GM12878 (cell line): ENCODE measurements at regions not wholly inside any gene's neighbourhood (a gene's known extent, or its start where the extent isn't known, plus 50 kb on each side); places are given as distances from the start of the nearest gene placed in this dataset.
A peak's percentile ranks its signal among the peaks of the same experiment; 100 is the strongest.

Experiments
- ATF7 ChIP-seq: fragments of 450-650 bp; IDR thresholded peaks from 2 replicates; pipeline ENCODE4 v1.6.1; 2016; ENCODE audit warnings: low read depth, mild to moderate bottlenecking
- BCL11A ChIP-seq: IDR thresholded peaks from 2 replicates; pipeline ENCODE4 v1.6.1; 2011; ENCODE audit warnings: low read depth, low read length
- BHLHE40 ChIP-seq, 2 experiments: fragments of 450-650 bp in 1 of 2; IDR thresholded peaks; 2 replicates each; pipeline ENCODE4 v1.6.1; 2011 to 2017; ENCODE audit warnings: low read depth in 2 of 2, borderline replicate concordance in 1 of 2, improper control_type of control experiment in 1 of 2, low read length in 1 of 2, mild to moderate bottlenecking in 1 of 2
- CTCF ChIP-seq, 3 experiments: IDR thresholded peaks in 2 of 3; conservative IDR thresholded peaks in 1 of 3; 2 replicates each; pipeline ENCODE4 v1.5.1; 2011; ENCODE audit warnings: low read depth in 3 of 3, low read length in 3 of 3, mild to moderate bottlenecking in 3 of 3, control low read depth in 2 of 3, moderate library complexity in 2 of 3, inconsistent platforms in 1 of 3, mixed read lengths in 1 of 3; ENCODE audit not compliant: control insufficient read depth in 2 of 3, insufficient read depth in 1 of 3; ENCODE audit errors: extremely low read depth in 1 of 3
- CUX1 ChIP-seq: IDR thresholded peaks from 2 replicates; pipeline ENCODE4 v1.6.1; 2012; ENCODE audit warnings: improper control_type of control experiment, low read depth, low read length; ENCODE audit not compliant: insufficient replicate concordance
- EGR1 ChIP-seq, 2 experiments: IDR thresholded peaks; 1 replicate in 1 of 2; 2 replicates in 1 of 2; pipeline ENCODE4 v1.6.1; 2011 to 2012; ENCODE audit warnings: low read depth in 2 of 2, low read length in 2 of 2, borderline replicate concordance in 1 of 2, mild to moderate bottlenecking in 1 of 2, moderate library complexity in 1 of 2
- GABPA ChIP-seq: IDR thresholded peaks from 2 replicates; pipeline ENCODE4 v1.6.1; 2014; ENCODE audit warnings: antibody characterized with exemption, low read depth, mild to moderate bottlenecking, inconsistent platforms
- JUND ChIP-seq: IDR thresholded peaks from 2 replicates; pipeline ENCODE4 v1.6.1; 2012; ENCODE audit warnings: low read depth, mild to moderate bottlenecking, low read length, improper control_type of control experiment, moderate library complexity
- MEF2B ChIP-seq: fragments of 450-650 bp; IDR thresholded peaks from 2 replicates; pipeline ENCODE4 v1.6.1; 2018; ENCODE audit warnings: mild to moderate bottlenecking, moderate library complexity; ENCODE audit not compliant: partially characterized antibody, poor library complexity, severe bottlenecking
- MTA2 ChIP-seq: fragments of 450-650 bp; IDR thresholded peaks from 2 replicates; pipeline ENCODE4 v1.6.1; 2016; ENCODE audit warnings: low read depth, mild to moderate bottlenecking, moderate library complexity
- MYC ChIP-seq: IDR thresholded peaks from 2 replicates; pipeline ENCODE4 v1.6.1; 2011; ENCODE audit warnings: mild to moderate bottlenecking, low read length, moderate library complexity, inconsistent platforms; ENCODE audit not compliant: insufficient read depth, insufficient replicate concordance, insufficient read length, severe bottlenecking
- NBN ChIP-seq: fragments of 450-650 bp; IDR thresholded peaks from 2 replicates; pipeline ENCODE4 v1.6.1; 2016
- NRF1 ChIP-seq: conservative IDR thresholded peaks from 2 replicates; pipeline ENCODE4 v1.6.1; 2011; ENCODE audit warnings: mild to moderate bottlenecking, low read depth, low read length, improper control_type of control experiment
- RAD21 ChIP-seq: IDR thresholded peaks from 2 replicates; pipeline ENCODE4 v1.6.1; 2011; ENCODE audit warnings: mild to moderate bottlenecking, low read depth, low read length, moderate library complexity; ENCODE audit not compliant: insufficient read depth
- SIN3A ChIP-seq: IDR thresholded peaks from 2 replicates; pipeline ENCODE4 v1.6.1; 2012; ENCODE audit warnings: low read depth, low read length, improper control_type of control experiment
- SMAD1 ChIP-seq: fragments of 450-650 bp; IDR thresholded peaks from 2 replicates; pipeline ENCODE4 v1.6.1; 2018; ENCODE audit warnings: mild to moderate bottlenecking, low read depth; ENCODE audit not compliant: partially characterized antibody
- SREBF1 ChIP-seq: IDR thresholded peaks from 2 replicates; pipeline ENCODE4 v1.6.1; 2012; ENCODE audit warnings: mild to moderate bottlenecking, low read length
- YBX1 ChIP-seq: fragments of 450-650 bp; IDR thresholded peaks from 2 replicates; pipeline ENCODE4 v1.6.1; 2016; ENCODE audit warnings: antibody characterized with exemption
- ZNF207 ChIP-seq: fragments of 450-650 bp; IDR thresholded peaks from 2 replicates; pipeline ENCODE4 v1.6.1; 2014; ENCODE audit warnings: antibody characterized with exemption, mild to moderate bottlenecking, borderline replicate concordance
- ZNF274 ChIP-seq: IDR thresholded peaks from one replicate; pipeline ENCODE4 v1.8.0; 2011; ENCODE audit not compliant: insufficient read length, insufficient read depth
- ZSCAN29 ChIP-seq: fragments of 450-650 bp; IDR thresholded peaks from 2 replicates; pipeline ENCODE4 v1.6.1; 2017; ENCODE audit warnings: mild to moderate bottlenecking, moderate library complexity
- TF ChIP-seq, protein P1 (sequence below): fragments of 450-650 bp; formaldehyde crosslinking; IDR thresholded peaks from 2 replicates; pipeline ENCODE4 v1.4.0; 2022; ENCODE audit warnings: mild to moderate bottlenecking, moderate library complexity

DNA sequence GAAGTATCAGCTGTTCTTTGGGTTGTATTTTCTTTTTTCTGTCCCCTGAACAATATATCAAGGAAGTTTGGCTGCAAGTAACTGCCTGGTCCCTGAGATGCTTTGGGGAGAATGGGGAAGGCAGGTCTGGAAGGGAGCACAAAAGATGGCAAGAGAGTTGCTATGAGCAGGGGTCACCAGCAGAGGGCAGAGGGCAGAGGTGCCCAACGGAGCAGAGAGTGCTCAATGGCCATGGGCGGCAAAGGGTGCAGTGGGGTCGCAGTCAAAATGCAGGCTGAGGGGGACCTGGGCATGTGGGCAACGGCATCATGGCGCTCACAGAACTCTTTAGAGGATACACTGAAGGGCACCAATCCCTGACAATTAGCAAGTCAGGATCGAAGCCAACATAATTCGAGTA, 107.7 kb upstream of the ATP8B1 start (continued):
- TF ChIP-seq, protein P1, sequence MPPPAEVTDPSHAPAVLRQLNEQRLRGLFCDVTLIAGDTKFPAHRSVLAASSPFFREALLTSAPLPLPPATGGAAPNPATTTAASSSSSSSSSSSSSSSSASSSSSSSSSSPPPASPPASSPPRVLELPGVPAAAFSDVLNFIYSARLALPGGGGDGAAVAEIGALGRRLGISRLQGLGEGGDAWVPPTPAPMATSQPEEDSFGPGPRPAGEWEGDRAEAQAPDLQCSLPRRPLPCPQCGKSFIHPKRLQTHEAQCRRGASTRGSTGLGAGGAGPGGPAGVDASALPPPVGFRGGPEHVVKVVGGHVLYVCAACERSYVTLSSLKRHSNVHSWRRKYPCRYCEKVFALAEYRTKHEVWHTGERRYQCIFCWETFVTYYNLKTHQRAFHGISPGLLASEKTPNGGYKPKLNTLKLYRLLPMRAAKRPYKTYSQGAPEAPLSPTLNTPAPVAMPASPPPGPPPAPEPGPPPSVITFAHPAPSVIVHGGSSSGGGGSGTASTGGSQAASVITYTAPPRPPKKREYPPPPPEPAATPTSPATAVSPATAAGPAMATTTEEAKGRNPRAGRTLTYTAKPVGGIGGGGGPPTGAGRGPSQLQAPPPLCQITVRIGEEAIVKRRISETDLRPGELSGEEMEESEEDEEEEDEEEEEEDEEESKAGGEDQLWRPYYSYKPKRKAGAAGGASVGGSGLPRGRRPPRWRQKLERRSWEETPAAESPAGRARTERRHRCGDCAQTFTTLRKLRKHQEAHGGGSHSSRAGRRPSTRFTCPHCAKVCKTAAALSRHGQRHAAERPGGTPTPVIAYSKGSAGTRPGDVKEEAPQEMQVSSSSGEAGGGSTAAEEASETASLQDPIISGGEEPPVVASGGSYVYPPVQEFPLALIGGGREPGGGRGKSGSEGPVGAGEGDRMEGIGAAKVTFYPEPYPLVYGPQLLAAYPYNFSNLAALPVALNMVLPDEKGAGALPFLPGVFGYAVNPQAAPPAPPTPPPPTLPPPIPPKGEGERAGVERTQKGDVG (CRISPR knock-in tag) = no peak
- TF ChIP-seq EGR1 (IDR thresholded peaks at IDR 0.05; ENCODE audit: borderline replicate concordance in 1 of 2, low read depth in 2 of 2, low read length in 2 of 2) (no peak), MEF2B (no peak), BHLHE40 (IDR thresholded peaks at IDR 0.05; ENCODE audit: borderline replicate concordance in 1 of 2, low read depth in 2 of 2, low read length in 1 of 2) (no peak), ZSCAN29 (no peak), RAD21 (peak; percentile 16; the same call in 1 of the 2 replicates), ZNF274 (no peak), SMAD1 (no peak), BCL11A (no peak), NRF1 (no peak), GABPA (no peak), CUX1 (no peak), MTA2 (no peak), YBX1 (no peak), CTCF (IDR thresholded peaks at IDR 0.05 in 2 of 3, conservative IDR thresholded peaks at IDR 0.05 in 1 of 3; ENCODE audit: control insufficient read depth in 2 of 3, extremely low read depth in 1 of 3, insufficient read depth in 1 of 3, low read depth in 3 of 3, low read length in 3 of 3) (peak; percentile 44 to 74 (median 55); a peak in 5 of 6 replicates), ATF7 (no peak), ZNF207 (no peak), MYC (no peak), JUND (no peak), NBN (no peak), SREBF1 (no peak), SIN3A (no peak)
